ENCODE measurements at regions not wholly inside any gene's neighbourhood (a gene's known extent, or its start where the extent isn't known, plus 50 kb on each side); places are given as distances from the start of the nearest gene placed in this dataset.
"Not testable (repeated sequence)": the region's sequence is repeated elsewhere in the genome, so short reads cannot be mapped to it uniquely, and the experiment has no call there.

DNA sequence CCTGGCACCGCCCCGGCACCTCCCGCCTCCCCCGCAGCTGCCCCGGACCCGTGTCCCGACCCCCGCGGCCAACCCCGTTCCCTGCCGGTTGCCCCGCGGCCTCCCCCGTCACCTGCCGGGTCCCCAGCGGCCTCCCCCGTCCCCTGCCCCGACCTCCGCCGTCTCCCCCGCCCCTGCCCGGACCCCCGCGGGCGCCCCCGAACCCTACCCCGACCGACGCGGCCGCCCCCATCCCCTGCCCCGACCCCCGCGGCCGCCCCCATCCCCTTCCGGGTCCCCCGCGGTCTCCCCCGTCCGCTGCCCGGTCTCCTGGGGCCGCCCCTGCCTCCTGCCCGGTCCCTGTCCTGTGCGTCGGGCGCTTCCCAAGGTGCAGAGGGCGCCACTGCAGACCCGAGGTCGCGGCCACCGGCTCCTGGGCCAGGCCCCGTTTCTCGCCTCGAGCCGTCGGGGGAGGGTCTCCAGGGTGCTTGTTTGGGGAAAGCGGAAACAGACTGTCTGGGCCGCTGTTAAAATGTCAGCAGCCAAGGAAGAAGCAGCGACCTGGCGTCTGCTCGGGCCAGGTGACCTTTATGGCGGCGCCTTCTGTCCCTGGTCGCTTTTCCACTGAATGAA lies 51.6 kb upstream of the APOD start:
- DNase-seq (ENCODE audit: extremely low read depth, low read depth), result not testable (repeated sequence)

DNA sequence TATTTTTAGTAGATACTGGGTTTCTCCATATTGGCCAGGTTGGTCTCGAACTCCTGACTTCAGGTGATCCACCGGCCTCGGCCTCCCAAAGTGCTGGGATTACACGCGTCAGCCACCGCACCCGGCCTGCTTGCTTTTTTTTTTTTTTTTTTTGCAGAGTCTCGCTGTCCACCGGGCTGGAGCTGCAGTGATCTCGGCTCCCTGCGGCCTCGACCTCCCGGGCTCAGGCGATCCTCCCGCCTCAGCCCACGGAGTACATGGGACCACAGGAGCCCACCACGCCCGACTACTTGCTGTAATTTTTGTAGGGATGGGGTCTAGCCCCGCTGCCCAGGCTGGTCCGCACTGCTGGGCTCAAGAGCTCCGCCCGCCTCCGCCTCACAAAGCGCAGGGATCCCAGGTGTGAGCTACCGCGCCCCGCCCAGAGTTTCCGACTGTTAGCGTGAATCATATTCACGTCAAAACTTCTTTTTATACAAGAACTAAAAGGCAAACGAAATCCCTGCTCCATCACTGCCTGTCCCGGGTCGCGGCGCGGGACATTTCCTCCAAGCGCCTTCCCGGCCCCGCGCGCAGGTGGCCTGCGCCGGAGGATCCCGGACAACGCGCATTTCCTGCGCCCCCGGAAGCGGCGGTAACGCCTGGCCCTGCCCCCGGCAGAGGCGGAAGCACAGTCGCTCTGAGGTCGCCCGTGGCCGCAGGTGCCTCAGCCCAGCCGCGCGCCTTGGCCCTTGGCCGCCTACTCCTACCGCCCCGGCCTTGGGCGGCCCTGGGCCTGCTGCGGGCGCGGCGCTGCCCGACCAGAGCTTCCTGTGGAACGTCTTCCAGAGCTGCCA lies 50.9 kb upstream of the APOD start:
- DNase-seq (ENCODE audit: extremely low read depth, low read depth), result not testable (repeated sequence)

Data from NCI-H460 (cell line).